ENCODE measurements at regions not wholly inside any gene's neighbourhood (a gene's known extent, or its start where the extent isn't known, plus 50 kb on each side); places are given as distances from the start of the nearest gene placed in this dataset.
A peak's percentile ranks its signal among the peaks of the same experiment; 100 is the strongest.
"Not testable (repeated sequence)": the region's sequence is repeated elsewhere in the genome, so short reads cannot be mapped to it uniquely, and the experiment has no call there.

DNA sequence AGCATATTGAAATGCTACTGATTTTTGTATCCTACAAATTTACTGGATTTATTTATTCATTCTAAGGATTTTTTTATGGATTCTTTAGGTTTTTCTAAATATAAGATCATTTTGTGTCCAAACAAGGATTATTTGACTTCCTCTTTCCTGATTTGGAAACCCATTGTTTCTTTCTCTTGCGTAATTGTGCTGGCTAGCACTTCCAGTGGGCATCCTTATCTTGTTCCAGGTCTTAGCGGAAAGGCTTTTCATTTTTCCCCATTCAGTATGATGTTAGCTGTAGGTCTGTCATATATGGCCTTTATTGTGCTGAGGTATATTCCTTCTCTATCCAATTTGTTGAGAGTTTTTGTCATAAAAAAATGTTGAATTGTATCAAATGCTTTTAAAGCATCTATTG lies 57.2 kb upstream of the RHOJ start:
- DNase-seq: no peak

DNA sequence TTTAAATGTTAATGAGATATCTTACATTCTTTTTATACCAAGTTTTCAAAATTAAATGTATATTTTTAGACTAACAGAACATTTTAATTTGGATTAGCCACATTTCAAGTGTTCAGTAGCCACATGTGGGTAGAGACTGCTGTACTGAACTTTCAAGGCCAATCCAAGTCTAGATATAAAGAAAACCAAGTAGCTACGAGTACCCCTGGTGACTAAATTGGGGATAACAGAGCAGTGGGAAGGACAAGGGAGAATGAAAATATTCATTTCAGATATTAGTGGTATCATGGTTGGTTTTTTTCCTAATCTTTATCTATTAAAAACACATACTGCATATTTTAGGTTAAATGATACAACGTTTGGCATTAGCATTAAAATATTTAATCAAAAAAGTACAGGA lies 69.4 kb upstream of the RHOJ start:
- peak; percentile 5 for DNase-seq

- no peak for DNase-seq
These were observed 73.7 kb upstream of the RHOJ start for GRCh38 chr14:63130531-63130930.

DNA sequence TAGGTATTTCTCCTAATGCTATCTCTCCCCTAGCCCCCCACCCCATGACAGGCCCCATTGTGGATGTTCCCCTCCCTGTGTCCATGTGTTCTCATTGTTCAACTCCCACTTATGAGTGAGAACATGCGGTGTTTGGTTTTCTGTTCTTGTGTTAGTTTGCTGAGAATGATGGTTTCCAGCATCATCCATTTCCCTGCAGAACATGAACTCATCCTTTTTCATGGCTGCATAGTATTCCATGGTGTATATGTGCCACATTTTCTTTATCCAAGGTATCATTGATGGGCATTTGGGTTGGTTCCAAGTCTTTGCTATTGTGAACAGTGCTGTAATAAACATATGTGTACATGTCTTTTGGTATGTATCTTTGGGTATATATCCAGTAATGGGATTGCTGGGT lies 61.2 kb upstream of the KCNH5 start:
- not testable (repeated sequence) for DNase-seq

- DNase-seq: no peak
These were observed 55.3 kb upstream of the KCNH5 start for GRCh38 chr14:63100552-63100951.

GRCh38 chr14:63096186-63096585 lies 50.9 kb upstream of the KCNH5 start:
- DNase-seq: no peak

Data from NCI-H1694 (cell line).